Sigmoid colon (tissue), 4 donors: ENCODE measurements at regions not wholly inside any gene's neighbourhood (a gene's known extent, or its start where the extent isn't known, plus 50 kb on each side); places are given as distances from the start of the nearest gene placed in this dataset.

ENCODE experiments used
- POLR2AphosphoS5 ChIP-seq, 4 donors: sonication (generic); formaldehyde crosslinking; IDR thresholded peaks; one replicate each; pipeline ENCODE4 v1.6.1; 2017; ENCODE audit warnings: antibody characterized with exemption in 4 of 4
- TF ChIP-seq, protein P1 (sequence below), 4 experiments: fragments of 450-650 bp in 3 of 4; fragments of 200-600 bp in 1 of 4; IDR thresholded peaks; one replicate each; pipeline ENCODE4 v1.5.1; 2016 to 2019; ENCODE audit warnings: antibody characterized with exemption in 4 of 4, mild to moderate bottlenecking in 3 of 4, moderate library complexity in 2 of 4

DNA sequence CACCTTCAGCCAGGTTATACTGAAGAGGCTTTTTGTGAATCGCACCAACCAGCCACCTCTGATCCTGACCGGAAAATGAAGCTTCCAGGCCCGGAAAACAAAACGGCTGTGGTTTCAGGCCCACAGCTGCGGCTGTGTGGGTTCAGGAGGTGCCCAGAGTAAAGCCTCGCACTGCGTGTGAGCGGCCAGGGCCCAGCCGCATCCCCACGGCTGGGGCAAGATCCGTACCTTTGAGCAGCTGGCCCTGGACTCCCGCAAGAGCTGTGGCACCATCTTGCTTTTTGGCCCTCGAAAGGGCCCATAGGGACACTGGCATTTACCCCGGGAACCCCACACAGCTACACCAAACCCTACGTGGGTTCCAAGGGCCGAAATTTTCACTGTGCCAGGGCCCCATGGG is 63.0 kb downstream of the GLUL start:
- no peak for TF ChIP-seq POLR2AphosphoS5 (IDR thresholded peaks at IDR 0.05)
- TF ChIP-seq, protein P1, sequence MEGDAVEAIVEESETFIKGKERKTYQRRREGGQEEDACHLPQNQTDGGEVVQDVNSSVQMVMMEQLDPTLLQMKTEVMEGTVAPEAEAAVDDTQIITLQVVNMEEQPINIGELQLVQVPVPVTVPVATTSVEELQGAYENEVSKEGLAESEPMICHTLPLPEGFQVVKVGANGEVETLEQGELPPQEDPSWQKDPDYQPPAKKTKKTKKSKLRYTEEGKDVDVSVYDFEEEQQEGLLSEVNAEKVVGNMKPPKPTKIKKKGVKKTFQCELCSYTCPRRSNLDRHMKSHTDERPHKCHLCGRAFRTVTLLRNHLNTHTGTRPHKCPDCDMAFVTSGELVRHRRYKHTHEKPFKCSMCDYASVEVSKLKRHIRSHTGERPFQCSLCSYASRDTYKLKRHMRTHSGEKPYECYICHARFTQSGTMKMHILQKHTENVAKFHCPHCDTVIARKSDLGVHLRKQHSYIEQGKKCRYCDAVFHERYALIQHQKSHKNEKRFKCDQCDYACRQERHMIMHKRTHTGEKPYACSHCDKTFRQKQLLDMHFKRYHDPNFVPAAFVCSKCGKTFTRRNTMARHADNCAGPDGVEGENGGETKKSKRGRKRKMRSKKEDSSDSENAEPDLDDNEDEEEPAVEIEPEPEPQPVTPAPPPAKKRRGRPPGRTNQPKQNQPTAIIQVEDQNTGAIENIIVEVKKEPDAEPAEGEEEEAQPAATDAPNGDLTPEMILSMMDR (IDR thresholded peaks at IDR 0.05) = no peak
